ENCODE measurements at regions not wholly inside any gene's neighbourhood (a gene's known extent, or its start where the extent isn't known, plus 50 kb on each side); places are given as distances from the start of the nearest gene placed in this dataset.

- TF ChIP-seq POLR2AphosphoS5 (IDR thresholded peaks at IDR 0.05; ENCODE audit: low read depth, low read length) (no peak), REST (IDR thresholded peaks at IDR 0.05; ENCODE audit: insufficient read depth in 1 of 2, low read depth in 2 of 2, low read length in 2 of 2) (no peak), SIN3A (IDR thresholded peaks at IDR 0.05; ENCODE audit: borderline replicate concordance, insufficient read depth, low read length) (no peak), TAF1 (IDR thresholded peaks at IDR 0.05; ENCODE audit: borderline replicate concordance, insufficient read depth, low read length) (no peak), FOXP2 (optimal IDR thresholded peaks at IDR 0.05; ENCODE audit: borderline replicate concordance, extremely low read depth, extremely low read length, insufficient read depth) (no peak)
Measured at GRCh38 chr9:11894136-11894535, 799.0 kb upstream of the TYRP1 start.

GRCh38 chr9:11902610-11903009 is 790.6 kb upstream of the TYRP1 start:
- no peak for TF ChIP-seq FOXP2 (optimal IDR thresholded peaks at IDR 0.05; ENCODE audit: borderline replicate concordance, extremely low read depth, extremely low read length, insufficient read depth)
- TF ChIP-seq SIN3A (IDR thresholded peaks at IDR 0.05; ENCODE audit: borderline replicate concordance, insufficient read depth, low read length) = no peak
- TF ChIP-seq POLR2AphosphoS5 (IDR thresholded peaks at IDR 0.05; ENCODE audit: low read depth, low read length) = no peak
- no peak for TF ChIP-seq TAF1 (IDR thresholded peaks at IDR 0.05; ENCODE audit: borderline replicate concordance, insufficient read depth, low read length)
- TF ChIP-seq REST (IDR thresholded peaks at IDR 0.05; ENCODE audit: insufficient read depth in 1 of 2, low read depth in 2 of 2, low read length in 2 of 2) = no peak

DNA sequence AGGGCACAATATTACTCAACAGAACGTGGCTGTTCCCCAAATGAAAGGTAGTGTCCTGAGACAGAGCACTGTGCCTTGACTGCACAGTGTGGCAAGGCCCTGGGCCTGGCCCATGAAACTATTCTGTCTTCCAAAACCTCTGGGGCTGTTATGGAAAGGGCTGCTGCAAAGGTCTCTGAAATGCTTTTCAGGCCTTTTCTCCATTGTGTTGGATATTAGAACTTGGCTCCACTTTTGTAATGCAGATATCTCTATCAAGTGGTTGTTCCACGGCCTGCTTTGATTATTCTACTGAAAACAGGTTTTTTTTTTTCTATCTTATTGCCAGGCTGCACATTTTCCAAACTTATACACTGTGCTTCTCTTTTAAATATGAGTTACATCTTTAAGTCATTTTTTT is 777.5 kb upstream of the TYRP1 start:
- TF ChIP-seq TAF1 (IDR thresholded peaks at IDR 0.05; ENCODE audit: borderline replicate concordance, insufficient read depth, low read length) (no peak), POLR2AphosphoS5 (IDR thresholded peaks at IDR 0.05; ENCODE audit: low read depth, low read length) (no peak)

GRCh38 chr9:11928871-11929321 is 764.3 kb upstream of the TYRP1 start:
- no peak for TF ChIP-seq TAF1 (IDR thresholded peaks at IDR 0.05; ENCODE audit: borderline replicate concordance, insufficient read depth, low read length)
- no peak for TF ChIP-seq REST (IDR thresholded peaks at IDR 0.05; ENCODE audit: insufficient read depth in 1 of 2, low read depth in 2 of 2, low read length in 2 of 2)
- TF ChIP-seq POLR2AphosphoS5 (IDR thresholded peaks at IDR 0.05; ENCODE audit: low read depth, low read length) = no peak
- no peak for TF ChIP-seq SIN3A (IDR thresholded peaks at IDR 0.05; ENCODE audit: borderline replicate concordance, insufficient read depth, low read length)
- no peak for TF ChIP-seq FOXP2 (optimal IDR thresholded peaks at IDR 0.05; ENCODE audit: borderline replicate concordance, extremely low read depth, extremely low read length, insufficient read depth)

GRCh38 chr9:11931109-11931508 is 762.1 kb upstream of the TYRP1 start:
- TF ChIP-seq SIN3A (IDR thresholded peaks at IDR 0.05; ENCODE audit: borderline replicate concordance, insufficient read depth, low read length) = no peak
- TF ChIP-seq TAF1 (IDR thresholded peaks at IDR 0.05; ENCODE audit: borderline replicate concordance, insufficient read depth, low read length) = no peak
- TF ChIP-seq POLR2AphosphoS5 (IDR thresholded peaks at IDR 0.05; ENCODE audit: low read depth, low read length) = no peak
- no peak for TF ChIP-seq FOXP2 (optimal IDR thresholded peaks at IDR 0.05; ENCODE audit: borderline replicate concordance, extremely low read depth, extremely low read length, insufficient read depth)
- no peak for TF ChIP-seq REST (IDR thresholded peaks at IDR 0.05; ENCODE audit: insufficient read depth in 1 of 2, low read depth in 2 of 2, low read length in 2 of 2)

Measured in PFSK-1 (cell line).